ENCODE measurements at regions not wholly inside any gene's neighbourhood (a gene's known extent, or its start where the extent isn't known, plus 50 kb on each side); places are given as distances from the start of the nearest gene placed in this dataset.
"Not testable (repeated sequence)": the region's sequence is repeated elsewhere in the genome, so short reads cannot be mapped to it uniquely, and the experiment has no call there.

DNA sequence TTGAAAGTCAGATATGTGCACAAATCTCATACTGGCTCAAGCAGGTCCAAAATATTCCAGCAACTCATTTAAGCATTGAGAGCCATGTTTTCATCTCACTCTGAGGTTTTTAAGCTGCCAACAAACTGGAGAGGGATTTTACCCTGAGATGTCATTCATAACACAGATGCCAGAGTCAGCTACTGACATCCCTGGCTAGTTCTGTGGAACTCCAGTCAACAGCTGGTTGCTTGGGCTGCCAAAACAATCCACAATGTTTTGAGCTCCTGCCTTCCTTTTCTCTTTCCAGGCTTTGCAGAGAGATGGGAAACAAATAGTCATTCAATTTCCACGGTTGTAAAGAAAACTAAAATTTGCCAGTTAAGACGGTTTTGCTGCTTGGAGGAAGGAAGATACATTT, 621.2 kb upstream of the FBXO33 start:
- intact Hi-C loops (cut with DNase I; ENCODE audit: low total_unique reads): no loop called here
- WGBS, 2 donors: 59 to 62% methylated on average over 2 of the region's 2 CpGs
- no peak for DNase-seq (ENCODE audit: low spot score in 2 of 2)
- no peak for TF ChIP-seq POLR2A (IDR thresholded peaks at IDR 0.05)
- TF ChIP-seq, protein P1, sequence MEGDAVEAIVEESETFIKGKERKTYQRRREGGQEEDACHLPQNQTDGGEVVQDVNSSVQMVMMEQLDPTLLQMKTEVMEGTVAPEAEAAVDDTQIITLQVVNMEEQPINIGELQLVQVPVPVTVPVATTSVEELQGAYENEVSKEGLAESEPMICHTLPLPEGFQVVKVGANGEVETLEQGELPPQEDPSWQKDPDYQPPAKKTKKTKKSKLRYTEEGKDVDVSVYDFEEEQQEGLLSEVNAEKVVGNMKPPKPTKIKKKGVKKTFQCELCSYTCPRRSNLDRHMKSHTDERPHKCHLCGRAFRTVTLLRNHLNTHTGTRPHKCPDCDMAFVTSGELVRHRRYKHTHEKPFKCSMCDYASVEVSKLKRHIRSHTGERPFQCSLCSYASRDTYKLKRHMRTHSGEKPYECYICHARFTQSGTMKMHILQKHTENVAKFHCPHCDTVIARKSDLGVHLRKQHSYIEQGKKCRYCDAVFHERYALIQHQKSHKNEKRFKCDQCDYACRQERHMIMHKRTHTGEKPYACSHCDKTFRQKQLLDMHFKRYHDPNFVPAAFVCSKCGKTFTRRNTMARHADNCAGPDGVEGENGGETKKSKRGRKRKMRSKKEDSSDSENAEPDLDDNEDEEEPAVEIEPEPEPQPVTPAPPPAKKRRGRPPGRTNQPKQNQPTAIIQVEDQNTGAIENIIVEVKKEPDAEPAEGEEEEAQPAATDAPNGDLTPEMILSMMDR (IDR thresholded peaks at IDR 0.05): no peak
- no peak overlapping the region for H3K4me3 ChIP-seq (ENCODE audit: low read depth, poor library complexity, severe bottlenecking)

DNA sequence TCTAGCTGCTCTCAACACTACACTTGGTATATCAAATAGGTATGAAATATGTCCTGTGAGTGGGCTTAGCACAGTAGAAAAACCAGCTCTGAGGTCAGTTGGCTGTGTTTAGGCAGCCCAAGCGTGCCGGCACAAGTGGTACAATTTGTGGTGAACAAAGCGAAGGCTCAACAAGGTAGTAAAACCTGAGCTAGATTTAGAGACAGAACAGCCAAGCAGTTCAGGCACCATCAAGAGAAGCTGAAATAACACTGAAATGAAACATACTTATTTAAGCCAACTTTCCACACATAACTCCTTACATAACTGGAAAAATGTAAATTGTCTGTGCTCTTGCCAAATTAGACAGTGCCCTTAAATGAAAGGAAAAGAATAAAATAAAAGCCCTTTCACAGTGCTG, 596.8 kb upstream of the FBXO33 start:
- DNase-seq (ENCODE audit: low spot score in 2 of 2): no peak
- no peak for TF ChIP-seq POLR2A (IDR thresholded peaks at IDR 0.05)
- TF ChIP-seq, protein P1 (IDR thresholded peaks at IDR 0.05): no peak
- intact Hi-C loops (cut with DNase I; ENCODE audit: low total_unique reads): no loop called here
- WGBS, 2 donors: 55 to 64% methylated on average over 3 of the region's 3 CpGs
- no peak overlapping the region for H3K4me3 ChIP-seq (ENCODE audit: low read depth, poor library complexity, severe bottlenecking)

DNA sequence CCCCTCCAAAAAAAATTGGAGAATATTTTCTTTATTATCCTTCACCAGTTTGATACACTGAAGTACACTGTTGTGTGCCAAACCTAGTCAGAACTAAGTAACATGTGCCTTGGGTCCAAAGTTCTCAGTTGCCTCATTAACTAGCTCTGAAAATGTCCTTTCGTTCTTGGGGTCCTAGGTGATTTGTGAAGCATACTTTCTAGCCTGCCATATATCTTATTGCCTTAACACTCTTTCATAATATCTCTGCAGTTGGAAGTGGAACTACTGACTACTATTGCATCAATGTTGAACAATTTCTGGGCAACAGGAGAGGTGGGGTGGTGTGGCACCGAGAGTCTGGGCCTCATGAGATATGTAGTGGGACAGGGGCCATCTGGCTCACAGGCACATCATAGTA, 592.9 kb upstream of the FBXO33 start:
- intact Hi-C loops (cut with DNase I; ENCODE audit: low total_unique reads): no loop called here
- TF ChIP-seq, protein P1 (IDR thresholded peaks at IDR 0.05): no peak
- TF ChIP-seq POLR2A (IDR thresholded peaks at IDR 0.05): no peak
- H3K4me3 ChIP-seq (ENCODE audit: low read depth, poor library complexity, severe bottlenecking): no peak overlapping the region
- DNase-seq (ENCODE audit: low spot score in 2 of 2): no peak
- 81 to 82% methylated on average over 2 of the region's 2 CpGs for WGBS, 2 donors

DNA sequence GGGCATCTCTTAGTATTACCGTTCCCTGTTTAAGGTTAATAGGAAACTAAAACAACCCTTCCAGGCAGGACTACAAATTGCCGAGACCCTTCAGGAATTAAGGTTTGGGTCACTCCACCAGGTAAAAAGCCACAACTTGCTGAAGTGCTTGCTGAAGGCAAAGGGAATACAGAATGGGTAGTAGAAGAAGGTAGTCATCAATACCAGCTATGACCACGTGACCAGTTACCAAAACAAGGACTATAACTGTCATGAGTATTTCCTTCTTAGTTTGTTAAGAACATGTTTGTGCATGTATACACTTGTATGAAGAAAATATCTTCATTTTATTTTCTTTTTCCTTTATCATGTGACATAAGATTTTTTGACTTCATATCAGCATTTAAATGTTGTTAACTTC, 578.7 kb upstream of the FBXO33 start:
- no peak for DNase-seq (ENCODE audit: low spot score in 2 of 2)
- TF ChIP-seq POLR2A (IDR thresholded peaks at IDR 0.05): no peak
- TF ChIP-seq, protein P1 (IDR thresholded peaks at IDR 0.05): no peak
- intact Hi-C loops (cut with DNase I; ENCODE audit: low total_unique reads): no loop called here
- 69 to 86% methylated on average over 3 of the region's 3 CpGs for WGBS, 2 donors
- no peak overlapping the region for H3K4me3 ChIP-seq (ENCODE audit: low read depth, poor library complexity, severe bottlenecking)

DNA sequence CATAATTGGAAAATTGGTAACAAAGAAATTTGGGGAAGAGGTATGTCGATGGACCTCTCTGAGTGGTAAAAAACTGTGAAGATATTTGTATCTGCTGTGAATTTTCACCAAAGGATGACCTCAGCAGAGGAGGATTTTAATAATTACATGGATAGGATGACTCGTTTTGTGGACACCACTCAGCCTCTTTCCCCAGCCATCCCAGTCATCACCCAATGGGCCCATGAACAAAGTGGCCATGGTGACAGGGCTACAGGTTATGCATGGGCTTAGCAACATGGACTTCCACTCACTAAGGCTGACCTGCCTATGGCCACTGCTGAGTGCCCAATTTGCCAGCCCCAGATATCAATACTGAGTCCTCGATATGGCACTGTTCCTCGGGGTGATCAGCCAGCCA, 577.5 kb upstream of the FBXO33 start:
- no peak for TF ChIP-seq POLR2A (IDR thresholded peaks at IDR 0.05)
- TF ChIP-seq, protein P1 (IDR thresholded peaks at IDR 0.05): no peak
- WGBS, 2 donors: 88 to 92% methylated on average over 4 of the region's 4 CpGs

DNA sequence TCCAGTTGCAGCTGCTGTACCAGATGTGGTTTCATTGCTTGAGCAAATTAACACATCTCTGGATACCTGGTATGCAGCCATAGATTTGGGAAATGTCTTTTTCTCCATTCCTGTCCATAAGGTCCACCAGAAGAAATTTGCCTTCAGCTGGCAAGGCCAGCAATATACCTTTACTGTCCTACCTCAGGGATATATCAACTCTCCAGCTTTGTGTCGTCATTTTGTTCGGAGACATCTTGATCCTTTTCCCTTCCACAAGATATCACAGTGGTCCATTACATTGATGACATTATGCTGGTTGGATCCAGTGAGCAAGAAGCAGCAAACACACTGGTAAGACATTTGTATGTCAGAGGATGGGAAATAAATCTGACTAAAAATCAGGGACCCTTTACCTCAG, 576.1 kb upstream of the FBXO33 start:
- H3K4me3 ChIP-seq (ENCODE audit: low read depth, poor library complexity, severe bottlenecking); intact Hi-C loops (cut with DNase I; ENCODE audit: low total_unique reads); DNase-seq (ENCODE audit: low spot score in 2 of 2): not testable (repeated sequence)
- 91 to 94% methylated on average over 2 of the region's 2 CpGs for WGBS, 2 donors

More for the DNA sequence above, 577.5 kb upstream of the FBXO33 start:
- no peak overlapping the region for H3K4me3 ChIP-seq (ENCODE audit: low read depth, poor library complexity, severe bottlenecking)
- intact Hi-C loops (cut with DNase I; ENCODE audit: low total_unique reads): no loop called here
- DNase-seq (ENCODE audit: low spot score in 2 of 2): no peak
